Left lobe of liver (tissue), 2 donors: ENCODE measurements at regions not wholly inside any gene's neighbourhood (a gene's known extent, or its start where the extent isn't known, plus 50 kb on each side); places are given as distances from the start of the nearest gene placed in this dataset.

Source experiments
- ATAC-seq: fragments of 200-7000 bp; cut with Tn5 transposase; one replicate; pipeline ENCODE4 v1.9.1; 2020; ENCODE audit warnings: mild to moderate bottlenecking, moderate library complexity
- DNase-seq: peaks from one replicate; pipeline ENCODE4 v3.0.0-alpha.2; 2020; ENCODE audit warnings: low spot score
- donor health status: DM: no; HTN: no; CAD: no; lungs with moderate emphysema.
- donor health status: DM: no; HTN: yes; CAD: no.

DNA sequence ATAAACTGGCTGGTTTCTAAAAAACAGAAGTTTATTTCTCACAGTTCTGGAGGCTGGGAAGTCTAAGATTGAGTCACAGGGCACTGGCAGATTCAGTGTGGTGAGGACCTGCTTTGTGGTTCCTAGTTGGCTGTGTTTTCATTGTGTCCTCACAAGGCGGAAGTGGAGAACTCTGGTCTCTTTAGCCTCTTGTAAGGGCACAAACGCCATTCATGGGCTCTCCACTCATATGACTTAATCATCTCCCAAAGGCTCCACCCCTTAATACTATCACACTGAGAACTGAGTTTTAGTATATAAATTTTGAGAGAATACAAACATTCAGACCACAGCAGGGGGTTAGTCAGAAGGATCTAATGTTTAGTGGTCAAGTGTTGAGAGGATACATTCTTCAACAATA is 208.2 kb downstream of the SEC61B start:
- ATAC-seq (no peak), DNase-seq (no peak)

GRCh38 chr9:99431103-99431502 is 209.0 kb downstream of the SEC61B start:
- ATAC-seq = no peak
- no peak for DNase-seq

GRCh38 chr9:99432075-99432474 is 210.0 kb downstream of the SEC61B start:
- no peak for ATAC-seq
- DNase-seq = no peak

GRCh38 chr9:99433095-99433494 is 211.0 kb downstream of the SEC61B start:
- DNase-seq = no peak
- ATAC-seq = no peak

- no peak for DNase-seq
- ATAC-seq = no peak
Measured at GRCh38 chr9:99433555-99433954, 211.5 kb downstream of the SEC61B start.

GRCh38 chr9:99436616-99437015 is 214.5 kb downstream of the SEC61B start:
- no peak for ATAC-seq
- DNase-seq = no peak

DNA sequence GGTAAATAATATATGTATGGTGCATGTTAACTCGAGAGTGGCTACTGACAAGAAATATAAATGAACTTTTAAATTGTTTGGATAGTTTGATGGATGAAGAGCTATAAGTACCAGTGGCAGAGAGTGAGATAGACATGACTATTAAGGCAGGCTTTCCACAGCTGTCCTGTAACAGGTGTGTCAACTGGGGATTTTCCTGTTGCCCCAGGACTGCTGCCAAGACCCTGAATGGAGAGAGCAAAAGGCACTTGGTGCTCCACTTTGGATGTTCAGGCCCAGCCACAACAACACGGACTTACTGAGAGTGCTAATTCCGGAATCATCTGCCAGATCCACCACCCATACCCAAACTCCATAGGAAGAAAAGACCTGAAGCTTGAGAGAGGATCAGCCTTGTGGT is 215.1 kb downstream of the SEC61B start:
- DNase-seq (no peak), ATAC-seq (no peak)

- ATAC-seq (no peak), DNase-seq (no peak)
Measured at GRCh38 chr9:99438596-99438995, 216.5 kb downstream of the SEC61B start.

DNA sequence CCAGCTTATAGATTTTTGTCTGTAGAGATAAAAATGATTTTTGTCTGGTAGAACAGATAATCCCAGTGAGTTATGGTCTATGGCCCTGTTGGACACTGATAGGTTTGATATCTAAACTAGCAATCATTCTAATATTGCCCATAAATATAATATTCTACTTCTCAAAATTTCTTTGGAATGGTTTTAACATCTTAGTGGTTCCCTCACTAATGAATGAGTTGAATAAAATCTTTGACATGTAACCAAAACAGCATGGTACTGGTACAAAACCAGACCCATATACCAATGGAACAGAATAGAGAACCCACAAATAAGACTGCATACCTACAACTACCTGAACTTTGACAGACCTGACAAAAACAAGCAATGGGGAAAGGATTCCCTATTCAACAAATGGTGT is 219.7 kb downstream of the SEC61B start:
- no peak for ATAC-seq
- no peak for DNase-seq

DNA sequence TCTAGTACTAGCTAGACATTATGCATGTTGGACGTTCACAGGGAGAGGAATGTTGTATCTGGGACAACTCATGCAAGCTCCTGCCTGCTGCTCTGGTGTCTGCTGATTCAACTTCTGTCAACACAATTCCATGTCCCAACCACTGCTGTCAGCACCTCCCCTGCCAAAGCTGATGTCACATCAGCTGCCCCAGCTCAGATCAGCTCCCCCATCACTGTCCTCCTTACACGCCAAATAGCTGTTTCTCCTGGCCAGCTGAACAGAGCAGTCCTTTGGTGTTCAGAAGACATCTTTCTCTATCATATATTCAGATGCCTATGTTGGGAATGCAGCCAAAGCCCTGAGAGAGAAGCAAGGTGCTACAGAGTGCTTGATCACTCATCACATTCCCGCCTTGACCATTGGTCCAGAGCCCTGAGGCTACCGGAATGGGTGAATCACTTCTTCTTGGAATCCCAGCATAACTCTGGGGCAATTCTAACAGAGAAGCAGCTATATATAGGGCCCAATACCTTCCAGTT is 223.3 kb downstream of the SEC61B start:
- ATAC-seq (no peak), DNase-seq (no peak)

DNA sequence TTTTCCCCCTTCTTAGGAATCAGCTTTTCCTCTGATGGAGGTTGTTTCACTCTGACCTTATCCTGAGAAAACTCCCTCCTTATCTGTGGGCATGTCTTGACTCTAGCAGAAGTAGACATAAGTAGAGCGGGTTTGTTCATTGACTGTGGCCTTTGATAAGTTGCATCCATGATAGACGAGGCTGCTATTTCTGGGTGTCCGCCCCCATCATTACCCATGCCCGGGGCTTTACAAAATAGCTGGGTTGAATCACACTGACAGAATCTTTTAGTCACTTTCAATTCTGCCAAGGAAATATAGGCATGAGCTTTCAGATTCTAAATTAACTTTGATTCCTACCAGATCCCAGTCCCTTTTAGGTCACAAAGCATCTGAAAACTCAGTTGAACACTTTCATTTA is 223.8 kb downstream of the SEC61B start:
- DNase-seq (no peak), ATAC-seq (no peak)

- no peak for DNase-seq
- ATAC-seq = no peak
Measured at GRCh38 chr9:99447951-99448350, 225.9 kb downstream of the SEC61B start.

DNA sequence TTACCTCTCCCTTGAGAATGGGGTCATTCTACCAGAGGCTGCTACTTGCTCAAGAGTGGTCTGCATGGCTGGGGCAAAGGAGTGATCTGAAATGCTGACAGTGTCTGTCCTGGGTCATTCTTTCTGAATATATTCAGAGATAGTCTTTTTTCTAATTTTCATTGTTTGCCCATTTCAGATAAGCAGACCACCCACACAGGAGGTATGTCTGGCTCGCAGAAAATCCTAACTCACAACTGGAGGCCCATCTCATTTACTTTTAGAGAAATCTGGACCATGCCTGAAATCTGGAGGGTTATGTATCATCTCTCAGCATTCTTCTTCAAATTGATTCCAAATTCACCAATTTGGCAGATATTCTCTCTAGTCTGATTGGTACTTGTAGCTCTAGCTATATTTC is 227.6 kb downstream of the SEC61B start:
- ATAC-seq = no peak

GRCh38 chr9:99451112-99451606 is 229.1 kb downstream of the SEC61B start:
- DNase-seq = no peak
- ATAC-seq = peak; percentile 90

More for the DNA sequence above, 227.6 kb downstream of the SEC61B start:
- no peak for DNase-seq

DNA sequence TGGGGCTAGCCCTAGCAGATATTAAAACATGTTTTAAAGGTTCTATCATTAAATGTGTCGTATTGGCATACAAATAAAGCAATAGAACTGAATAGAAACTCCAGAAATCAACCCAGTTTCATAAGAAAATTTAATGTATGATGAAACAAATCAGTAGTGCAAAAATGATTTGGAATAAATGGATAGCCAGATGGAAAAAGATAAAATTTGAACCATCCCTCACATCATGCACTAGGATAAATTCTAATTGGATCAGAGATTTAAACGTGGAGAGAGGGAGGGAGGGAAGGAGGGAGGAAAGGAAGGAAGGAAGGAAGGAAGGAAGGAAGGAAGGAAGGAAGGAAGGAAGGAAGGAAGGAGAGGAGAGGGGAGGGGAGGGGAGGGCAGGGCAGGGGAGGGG is 235.3 kb downstream of the SEC61B start:
- ATAC-seq (no peak), DNase-seq (no peak)

DNA sequence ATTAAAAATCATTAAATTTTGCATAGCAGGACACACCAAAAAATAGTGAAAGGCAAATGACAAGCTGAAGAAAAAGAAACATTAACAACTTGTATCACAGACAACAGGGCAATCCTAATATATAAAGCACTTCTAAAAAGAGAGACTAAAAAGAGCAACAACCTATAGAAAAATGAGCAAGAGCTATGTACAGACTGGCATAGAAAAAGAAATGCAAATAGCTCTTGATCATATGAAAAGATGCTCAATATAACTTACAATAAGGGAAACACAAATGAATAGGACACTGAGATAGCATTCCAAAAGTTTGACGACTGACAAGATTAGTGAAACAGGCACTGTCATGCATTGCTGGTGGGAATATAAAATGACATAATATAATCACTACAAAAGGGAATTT is 235.9 kb downstream of the SEC61B start:
- no peak for ATAC-seq
- DNase-seq = no peak

- no peak for ATAC-seq
- no peak for DNase-seq
Measured at GRCh38 chr9:99459919-99460318, 237.8 kb downstream of the SEC61B start.

DNA sequence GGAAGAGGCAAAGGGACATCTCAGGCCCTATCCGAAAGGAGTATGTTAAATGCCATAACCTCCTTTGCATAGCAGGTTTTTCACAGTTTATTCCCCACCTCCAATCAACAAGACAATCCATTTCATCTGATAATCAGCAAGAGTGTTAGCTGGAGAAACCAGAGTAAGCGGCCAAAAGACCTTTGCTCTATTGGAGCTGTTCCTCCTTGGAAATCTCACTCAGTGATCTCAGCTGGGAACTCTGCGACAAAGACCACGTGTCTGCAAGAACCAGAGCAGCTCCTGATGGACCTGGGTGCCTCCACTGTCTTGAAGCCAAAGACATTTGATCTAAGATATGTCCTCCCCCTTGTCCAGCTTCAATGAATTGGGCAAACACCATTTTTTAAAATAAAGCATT is 241.0 kb downstream of the SEC61B start:
- no peak for DNase-seq
- ATAC-seq = peak; percentile 81

DNA sequence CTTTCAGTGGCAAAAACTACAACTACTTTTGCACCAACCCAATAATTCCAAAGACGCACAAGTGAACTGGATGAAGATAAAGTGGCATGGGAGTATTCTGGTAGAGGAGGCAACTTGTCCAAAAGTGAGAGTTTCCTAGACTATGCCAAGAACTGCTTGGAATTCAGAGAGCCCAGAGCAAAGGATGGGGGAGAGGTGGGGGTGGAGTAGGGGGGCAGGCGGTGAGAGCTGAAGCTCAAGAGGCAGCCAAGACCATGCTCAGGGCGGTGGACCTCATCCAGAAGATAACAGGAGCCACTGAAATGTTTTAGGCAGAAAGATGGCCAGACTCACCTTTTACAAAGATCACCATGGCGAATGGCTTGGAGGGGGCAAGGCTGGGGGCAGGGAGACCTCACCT is 242.5 kb downstream of the SEC61B start:
- ATAC-seq (no peak), DNase-seq (no peak)

- ATAC-seq (no peak), DNase-seq (no peak)
Measured at GRCh38 chr9:99465231-99465907, 243.3 kb downstream of the SEC61B start.

GRCh38 chr9:99466104-99466503 is 244.0 kb downstream of the SEC61B start:
- DNase-seq (no peak), ATAC-seq (no peak)

GRCh38 chr9:99466781-99467180 is 244.7 kb downstream of the SEC61B start:
- peak; percentile 77 for ATAC-seq

DNA sequence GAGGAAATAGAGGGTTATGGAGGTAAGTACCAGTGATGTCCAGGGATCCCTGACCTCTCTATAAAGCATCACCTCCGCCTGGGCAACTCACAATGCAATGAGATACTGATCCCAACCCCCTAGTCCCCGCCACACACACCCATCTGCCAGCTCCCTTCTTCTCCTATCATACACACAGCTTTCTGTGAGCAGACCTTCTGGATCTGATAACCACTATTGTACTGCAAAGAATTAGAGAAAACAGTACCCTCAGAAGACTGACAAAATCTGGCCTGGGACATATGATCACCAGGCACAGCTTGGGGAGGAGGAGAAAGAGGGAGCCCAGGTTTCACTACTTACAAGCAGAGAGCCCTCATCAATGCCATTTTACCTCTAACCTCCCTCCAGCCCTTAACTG is 249.0 kb downstream of the SEC61B start:
- ATAC-seq (no peak), DNase-seq (no peak)

More at GRCh38 chr9:99466781-99467180, 244.7 kb downstream of the SEC61B start:
- no peak for DNase-seq
